Non-pigmented ciliary epithelial cell (primary cell): ENCODE measurements at regions not wholly inside any gene's neighbourhood (a gene's known extent, or its start where the extent isn't known, plus 50 kb on each side); places are given as distances from the start of the nearest gene placed in this dataset.

Experiments used
- DNase-seq: peaks from one replicate; pipeline ENCODE4 v3.0.0-alpha.2; 2010; ENCODE audit warnings: low read depth

DNA sequence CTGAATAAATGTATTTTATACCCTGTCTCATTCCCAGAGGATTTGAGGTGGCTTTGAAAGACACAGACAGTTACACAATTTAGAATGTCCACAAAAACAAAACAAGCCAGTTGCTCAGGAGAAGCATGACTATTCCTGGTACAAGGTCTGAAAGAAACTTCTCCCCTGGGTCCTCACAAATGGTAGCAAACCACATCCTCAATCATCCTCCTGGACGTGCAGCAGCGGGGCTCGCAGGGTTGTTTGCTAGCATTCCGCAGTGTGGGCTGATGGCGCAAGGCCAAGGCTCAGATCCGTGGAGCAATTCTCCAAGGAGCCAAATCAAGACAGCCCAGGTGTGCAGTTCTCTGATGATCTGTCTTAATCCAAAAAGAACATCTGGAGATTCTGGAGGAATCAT, 210.3 kb downstream of the ACTL7B start:
- no peak for DNase-seq

DNA sequence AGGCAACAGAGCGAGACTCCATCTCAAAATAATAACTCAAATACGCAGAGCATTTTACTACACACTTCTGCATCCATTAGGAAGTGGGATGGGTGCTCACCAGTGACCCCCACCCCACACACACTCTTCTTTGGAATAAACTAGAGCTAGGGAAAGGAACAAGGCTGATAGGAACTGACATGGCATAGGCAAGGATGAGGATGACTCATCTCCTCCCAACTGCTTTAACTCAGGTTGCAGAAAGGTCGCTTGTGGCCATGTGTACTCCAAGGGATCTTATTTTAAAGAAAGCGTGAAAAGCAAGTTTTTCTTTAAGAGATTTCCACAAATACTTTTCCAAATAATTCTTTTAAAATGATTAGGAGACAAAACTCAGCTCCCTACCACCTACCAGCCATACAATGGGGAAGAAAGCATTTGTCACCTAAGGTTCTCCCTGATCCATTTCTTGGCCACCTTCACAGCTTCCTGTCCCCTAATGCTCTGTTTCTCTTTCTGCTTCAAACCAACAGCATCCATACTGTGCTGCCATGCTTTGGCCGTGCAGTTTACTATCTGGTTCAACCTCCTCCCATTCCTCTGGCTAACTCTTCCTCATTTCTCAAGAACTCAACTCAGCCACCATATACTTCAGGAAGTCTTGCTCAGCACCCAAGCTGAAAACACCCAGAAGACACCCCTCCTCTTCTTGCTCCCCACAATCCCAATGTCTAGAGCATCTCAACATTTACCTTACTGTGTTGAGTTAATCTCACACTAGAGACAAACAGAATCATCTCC, 211.9 kb downstream of the ACTL7B start:
- no peak for DNase-seq

DNA sequence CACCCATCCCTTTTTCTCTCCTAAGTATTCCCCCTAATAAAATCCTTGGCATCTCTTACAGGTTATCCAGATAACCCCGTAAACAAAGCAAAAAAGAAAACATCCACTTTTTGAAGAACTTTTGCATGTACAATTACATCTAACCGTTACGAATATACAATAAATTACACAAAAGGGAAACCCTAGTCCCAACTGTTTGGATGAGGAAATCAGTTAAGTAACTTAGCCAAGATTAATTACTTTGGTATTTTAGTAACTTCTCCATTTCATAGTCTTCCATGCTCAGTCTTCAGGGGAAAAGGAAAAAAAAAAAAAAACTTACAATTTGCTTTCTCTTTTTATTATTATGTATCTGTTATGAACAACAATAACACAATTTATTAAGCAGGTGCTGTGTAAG, 212.9 kb downstream of the ACTL7B start:
- no peak for DNase-seq

DNA sequence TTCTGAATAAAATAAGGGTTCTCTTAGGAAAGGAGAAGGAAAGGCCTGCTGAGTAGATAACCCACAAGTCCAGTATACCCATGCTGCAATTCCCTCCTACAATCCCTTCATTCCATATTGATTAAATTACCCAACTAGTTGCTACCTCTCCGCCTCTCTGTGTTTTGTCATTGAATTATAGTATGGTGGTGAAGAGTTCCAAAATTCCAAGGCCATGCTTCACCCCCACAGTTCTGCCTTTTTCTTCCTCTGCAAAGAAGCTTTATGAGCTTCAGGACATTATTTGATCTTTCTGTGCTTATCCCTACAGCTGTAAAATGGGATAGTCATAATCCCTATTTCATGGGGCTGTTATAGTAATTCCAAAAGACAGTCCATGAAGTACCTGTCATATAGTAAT, 215.6 kb downstream of the ACTL7B start:
- no peak for DNase-seq

DNA sequence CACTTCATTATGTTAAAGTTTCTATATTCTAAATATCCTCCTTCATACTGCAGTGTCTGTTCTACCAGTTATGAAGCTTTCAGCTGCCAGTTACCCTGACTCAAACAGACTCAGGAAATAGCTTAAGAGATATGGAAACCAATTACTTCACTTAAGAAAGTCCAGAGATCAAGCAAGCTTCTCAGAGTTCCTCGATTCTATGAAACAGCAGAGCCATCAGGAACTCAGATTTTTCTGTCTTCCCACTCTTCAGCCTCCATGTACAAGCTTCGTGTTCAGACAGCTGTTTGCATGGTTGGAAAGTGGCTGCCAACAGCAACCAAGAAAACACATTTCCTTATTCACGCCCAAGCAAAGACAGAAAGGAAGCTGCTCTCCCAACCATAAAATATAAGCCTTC, 216.1 kb downstream of the ACTL7B start:
- DNase-seq: no peak

DNA sequence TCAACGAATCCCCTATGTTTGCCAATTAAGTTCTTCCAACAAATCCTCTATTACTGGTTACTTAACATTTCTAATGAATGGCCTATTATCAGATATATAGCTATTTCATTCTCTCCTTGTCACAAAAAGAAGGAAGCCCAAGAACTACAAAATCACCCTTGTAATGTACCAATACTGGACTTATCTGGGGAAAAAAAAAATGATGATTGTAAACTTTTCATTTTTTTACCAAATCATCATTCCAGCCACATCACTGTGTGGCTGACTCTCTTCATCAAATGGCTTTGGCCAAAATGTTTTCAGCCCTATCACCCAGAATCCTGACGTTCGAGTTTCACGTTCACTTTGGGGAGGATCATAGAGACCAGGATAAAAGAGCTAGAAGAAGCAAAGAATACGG, 216.7 kb downstream of the ACTL7B start:
- DNase-seq: no peak

DNA sequence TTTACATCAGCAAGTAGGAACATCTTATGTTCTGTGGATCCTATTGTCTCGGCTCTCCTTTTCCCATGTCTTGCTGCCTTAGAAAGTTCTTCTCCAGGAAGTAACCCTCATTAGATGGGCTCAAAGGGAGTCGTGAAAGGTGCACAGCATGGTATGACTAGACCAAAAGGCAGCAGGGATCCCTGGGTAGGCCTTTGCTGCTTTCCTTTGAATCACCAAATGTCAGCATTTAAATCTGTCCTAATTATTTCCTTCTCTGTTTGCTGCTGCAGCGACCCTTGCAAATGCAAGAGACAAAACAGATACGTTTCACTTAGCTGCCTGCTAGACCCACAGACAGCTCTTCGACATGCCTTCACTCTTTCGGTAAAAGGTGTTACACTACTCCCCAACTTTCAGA, 218.4 kb downstream of the ACTL7B start:
- DNase-seq: no peak

DNA sequence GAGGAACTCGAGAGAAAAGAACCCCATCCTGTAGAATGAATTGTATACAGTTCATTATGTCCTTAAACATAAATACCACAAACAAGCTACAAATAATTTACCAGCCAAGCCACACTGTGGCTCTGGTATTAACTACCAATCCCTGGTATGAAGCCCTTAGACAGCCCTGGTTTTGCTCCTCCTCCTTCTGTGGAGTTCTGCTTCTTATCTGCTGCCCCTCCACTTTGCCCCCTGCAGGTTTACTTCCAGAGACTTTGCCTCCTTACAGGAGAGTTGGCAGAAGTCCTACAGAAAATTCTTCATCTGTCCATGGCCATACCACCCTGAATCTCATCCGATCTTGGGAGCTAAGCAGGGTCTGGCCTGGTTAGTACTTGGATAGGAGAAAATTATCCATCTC, 219.8 kb downstream of the ACTL7B start:
- no peak for DNase-seq

DNA sequence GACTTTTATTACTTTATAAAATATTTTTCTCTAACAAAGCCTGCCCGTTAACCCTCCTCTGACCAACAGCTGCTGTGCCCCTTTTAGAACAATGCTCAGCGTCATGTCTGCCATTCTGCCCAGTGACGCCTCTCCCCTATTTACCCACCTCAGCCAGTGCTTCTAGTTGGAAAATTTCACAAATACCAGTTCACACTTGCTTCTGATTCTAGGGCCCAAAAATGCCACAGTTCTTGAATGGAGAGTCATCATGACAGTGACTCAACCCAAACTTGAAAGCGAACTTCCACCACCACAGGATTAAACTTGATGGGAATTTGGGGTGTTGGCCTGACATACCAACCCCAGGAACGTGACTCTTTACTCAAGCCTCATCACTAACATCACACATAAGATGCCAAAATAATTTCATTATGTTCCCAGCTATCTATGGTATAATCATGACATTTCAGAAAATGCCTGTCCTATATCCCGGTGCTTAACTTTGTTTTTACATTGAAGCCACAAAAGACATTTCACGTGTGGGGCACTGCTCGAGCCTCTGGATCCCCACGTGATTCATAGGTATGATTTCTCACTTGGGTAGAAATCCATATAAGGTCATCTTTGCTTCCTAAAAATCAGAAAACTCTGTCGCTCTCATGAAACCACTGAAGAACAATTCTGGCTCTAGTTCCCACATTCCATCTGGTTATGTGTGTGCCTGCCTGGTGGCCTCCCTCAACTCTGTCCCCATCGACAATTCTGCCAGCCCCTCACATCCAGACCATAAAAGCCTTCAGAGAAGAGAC, 220.9 kb downstream of the ACTL7B start:
- DNase-seq: no peak

DNA sequence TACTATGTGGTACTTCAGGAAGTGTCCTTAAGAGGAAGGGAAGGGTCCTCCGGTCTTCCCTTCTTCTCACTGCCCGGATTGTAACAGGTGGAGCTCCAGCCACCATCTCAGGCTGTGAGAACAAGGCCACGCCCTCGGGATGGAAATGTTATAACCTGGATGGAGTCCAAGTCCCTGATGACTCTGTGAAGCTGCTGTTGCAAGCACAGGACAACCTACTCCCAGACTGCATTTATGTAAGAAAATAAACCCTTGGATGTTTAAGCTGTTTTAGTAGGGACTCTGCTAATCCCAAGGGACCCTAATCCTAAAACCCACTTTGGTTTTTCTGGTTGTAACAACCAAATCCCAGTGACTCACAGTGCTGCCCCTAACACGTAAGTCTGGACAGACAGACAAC, 221.6 kb downstream of the ACTL7B start:
- DNase-seq: no peak

DNA sequence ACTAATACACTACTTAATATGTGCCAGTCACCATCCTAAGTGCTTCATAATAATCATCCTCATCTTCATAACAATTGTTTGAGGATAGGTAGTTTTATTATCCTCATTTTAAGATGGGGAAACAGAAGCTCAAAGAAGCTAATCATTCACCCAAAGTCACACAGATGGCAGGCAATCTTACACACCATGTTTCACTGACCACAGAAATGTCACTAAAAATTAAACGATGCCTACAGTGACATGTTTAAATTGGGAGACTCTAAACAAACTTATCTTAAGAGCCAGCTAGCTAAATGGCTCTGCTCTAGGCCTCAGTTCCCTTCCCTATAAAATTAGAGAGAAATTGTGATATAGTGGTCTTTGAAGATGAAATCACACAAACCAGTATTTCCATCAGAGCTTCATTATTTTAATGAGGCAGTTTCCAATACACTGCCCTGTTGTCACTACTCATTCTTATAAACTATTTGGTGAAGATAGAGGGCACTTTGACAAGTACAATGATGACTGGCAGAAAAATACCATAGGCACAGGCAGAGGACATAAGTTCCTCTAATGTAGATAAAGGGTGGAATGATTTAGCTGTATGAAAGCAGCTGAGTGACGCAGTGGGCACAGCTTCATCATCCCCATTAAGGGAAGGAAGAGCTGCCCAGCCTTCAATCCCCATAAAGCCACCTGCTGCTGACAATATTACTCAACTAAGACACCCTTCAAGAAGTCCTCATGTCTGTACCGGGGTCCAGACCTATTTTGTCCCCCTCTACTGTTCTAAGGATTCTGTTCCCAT, 224.1 kb downstream of the ACTL7B start:
- no peak for DNase-seq

DNA sequence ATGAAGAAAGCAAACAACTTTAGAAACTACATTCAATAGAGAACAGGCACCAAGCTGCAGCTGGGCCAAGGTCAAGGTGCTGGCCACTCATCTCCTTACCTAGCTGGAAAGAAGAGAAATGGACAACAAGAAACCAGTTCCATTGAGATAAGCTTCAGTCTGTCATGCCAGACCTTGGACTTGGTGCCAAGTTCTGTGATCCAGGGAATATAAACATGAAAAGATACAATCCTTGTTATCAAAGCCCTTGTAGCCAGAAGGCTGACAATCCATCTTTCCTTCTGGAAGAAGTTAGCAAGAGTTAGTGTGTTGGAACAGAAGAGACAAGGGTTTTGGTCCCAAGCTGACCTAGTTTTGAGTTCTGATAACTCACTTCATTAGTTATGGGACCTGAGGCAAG, 227.5 kb downstream of the ACTL7B start:
- DNase-seq: no peak

DNA sequence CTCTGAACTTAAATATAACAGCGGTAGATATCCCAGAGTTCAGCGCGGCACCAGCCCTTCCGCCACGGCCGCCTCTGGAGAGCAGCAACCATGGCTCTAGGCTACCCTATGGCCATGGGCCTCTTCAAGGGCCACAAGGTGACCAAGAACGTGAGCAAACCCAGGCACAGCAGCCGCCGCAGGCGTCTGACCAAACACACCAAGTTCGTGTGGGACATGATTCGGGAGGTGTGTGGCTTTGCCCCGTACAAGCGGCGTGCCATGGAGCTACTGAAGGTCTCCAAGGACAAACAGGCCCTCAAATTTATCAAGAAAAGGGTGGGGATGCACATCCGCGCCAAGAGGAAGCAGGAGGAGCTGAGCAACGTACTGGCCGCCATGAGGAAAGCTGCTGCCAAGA, 229.0 kb downstream of the ACTL7B start:
- DNase-seq: no peak

DNA sequence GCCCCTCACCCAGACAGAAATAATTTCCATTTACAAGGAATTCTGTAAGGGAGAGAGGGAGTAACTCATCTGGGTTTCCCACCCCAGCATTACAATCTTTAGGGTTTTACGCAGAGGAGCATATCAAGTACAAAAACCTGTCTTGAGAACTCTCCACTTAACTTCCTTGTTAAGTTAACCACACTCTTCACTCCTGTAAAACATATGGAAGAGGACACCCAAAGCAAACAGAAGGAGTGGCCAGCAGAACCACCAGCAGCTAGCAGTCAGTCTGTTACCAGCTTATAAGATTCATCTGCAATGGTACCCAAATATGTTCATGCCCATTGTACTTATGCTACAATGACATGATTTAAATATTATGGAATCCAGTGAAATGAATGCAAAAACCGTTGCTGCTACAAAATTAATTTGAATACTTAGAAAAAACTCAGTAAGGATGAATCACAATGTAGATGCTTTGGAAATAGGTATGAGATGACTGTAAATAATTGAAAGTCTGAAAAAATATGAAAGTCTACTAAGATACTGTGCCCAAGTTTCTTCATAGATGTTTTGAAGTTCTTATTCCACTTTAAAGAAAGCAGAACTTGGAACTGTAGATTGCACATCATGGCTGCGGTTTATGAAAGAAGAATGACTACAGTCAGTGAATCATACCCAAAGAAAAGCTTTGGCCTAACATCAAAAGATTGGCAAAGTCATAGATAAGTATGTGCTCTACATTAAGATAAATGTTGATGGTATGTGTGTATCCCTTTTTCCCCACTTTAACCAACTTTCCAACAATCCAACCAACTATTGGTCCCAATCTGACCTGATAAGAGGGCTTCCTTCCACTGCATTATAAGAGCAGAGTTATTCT, 233.6 kb downstream of the ACTL7B start:
- DNase-seq: no peak

DNA sequence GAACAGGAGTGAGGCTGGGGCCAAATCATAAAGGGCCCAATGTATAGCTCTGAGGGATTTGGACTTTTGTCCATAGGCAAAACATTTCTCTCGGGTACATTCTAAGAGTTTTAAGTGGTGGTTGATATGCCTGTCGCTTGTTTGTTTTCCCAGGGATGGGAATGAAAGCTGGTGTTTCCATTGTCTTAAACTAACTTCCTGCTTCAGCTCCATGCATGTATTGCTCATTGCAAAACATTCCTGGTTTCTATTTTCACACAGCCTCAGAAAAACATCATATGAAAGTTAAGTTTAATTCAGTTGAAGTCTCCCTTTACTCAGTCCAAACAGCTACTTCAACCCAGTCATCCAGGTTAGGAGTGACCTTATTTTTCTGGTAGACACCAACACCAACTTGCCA, 235.0 kb downstream of the ACTL7B start:
- DNase-seq: no peak

DNA sequence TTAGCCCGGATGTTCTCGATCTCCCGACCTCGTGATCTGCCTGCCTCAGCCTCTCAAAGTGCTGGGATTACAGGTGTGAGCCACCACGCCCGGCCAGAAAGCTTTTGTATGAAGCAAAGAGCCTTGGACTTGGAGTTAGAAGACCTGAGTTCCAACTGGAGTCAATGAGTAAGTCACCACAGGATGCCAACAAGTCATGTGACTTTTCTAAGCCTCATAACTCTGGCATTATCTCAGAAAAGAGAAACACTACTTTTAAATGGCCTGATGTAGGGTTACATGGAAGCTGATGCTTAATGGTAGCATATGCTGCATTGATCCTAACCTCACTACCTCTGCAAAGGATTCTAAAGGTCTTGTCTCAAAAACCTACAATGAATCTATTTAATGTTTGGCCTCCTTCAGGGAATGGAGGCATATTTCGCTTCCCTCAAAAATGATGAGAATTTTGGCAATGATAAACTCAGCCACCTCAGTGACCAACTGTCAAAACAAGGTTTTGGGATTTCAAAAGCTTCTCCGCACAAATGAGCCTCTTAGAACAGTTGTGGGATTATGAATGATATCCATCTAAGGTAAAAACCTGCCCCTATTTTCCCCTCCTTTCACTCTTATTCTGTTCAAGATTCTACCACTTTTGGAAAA, 236.8 kb downstream of the ACTL7B start:
- no peak for DNase-seq

DNA sequence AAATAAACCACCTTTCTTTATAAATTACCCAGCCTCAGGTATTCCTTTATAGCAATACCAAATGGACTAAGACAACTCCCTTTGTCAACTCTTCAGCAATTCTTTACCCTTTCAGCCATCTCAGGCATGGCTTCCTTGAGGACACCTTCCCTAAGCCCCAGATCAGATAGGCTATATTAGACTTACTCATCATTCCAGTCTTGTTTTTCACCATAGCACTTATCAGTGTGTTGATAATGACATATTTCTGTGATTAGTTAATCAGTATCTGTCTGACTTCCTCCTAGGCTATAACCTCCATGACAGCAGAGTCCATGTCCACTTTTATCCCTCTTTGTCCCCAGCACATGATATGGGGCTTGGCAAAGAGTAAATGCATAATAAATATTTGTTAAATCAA, 238.1 kb downstream of the ACTL7B start:
- DNase-seq: no peak

DNA sequence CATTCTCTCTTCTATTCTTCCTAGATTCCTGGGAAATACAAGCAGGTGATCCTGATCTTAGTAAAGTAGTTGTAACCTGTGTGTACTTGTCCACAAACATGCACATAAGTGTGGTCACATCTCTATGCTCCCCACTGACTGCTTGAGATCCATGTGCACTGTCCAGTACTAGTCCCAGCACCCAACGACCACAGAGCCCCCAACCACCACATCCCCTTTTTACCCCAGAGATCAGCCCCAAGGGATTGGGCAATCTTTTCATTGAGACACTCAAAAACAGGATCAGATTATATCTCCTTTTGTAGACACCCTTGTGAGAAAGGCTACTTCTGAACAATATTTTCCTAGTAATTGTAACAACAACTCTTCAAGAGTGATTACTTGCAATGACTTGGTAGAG, 240.6 kb downstream of the ACTL7B start:
- DNase-seq: no peak

DNA sequence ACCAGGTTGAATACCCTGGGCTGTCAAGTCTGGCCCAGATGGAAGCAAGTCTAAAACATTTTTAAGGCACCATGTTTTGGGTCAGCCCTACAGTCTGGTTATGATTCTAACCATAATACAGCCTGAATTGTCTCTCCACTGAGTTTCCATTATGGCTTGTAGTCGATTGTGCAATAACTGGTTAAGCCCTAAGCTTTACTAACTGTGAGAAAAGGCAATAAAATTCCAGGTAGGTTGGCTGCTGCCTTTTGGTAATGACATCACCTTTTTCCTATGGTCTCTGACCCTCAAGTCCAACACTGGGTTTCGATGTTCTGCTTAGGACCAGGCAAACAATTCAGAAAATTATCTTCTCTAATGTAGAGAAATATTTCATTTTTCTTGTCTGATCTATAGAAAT, 243.3 kb downstream of the ACTL7B start:
- no peak for DNase-seq

DNA sequence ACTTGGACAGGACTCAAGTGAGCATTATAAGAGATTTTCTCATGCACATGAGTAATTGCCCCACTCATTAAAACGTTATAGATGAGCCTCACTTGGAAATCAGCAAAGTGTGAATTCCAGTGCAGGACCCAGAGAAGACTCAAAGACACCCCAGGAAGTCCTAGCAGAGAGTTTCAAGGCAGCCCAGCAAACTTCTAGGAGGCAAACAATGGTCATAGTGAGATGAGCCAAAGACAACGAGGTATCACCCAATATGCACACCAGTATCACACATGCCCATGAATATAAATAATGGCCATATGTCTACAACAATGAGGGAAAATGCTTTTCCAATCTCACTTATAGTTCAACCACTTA, 245.9 kb downstream of the ACTL7B start:
- no peak for DNase-seq

DNA sequence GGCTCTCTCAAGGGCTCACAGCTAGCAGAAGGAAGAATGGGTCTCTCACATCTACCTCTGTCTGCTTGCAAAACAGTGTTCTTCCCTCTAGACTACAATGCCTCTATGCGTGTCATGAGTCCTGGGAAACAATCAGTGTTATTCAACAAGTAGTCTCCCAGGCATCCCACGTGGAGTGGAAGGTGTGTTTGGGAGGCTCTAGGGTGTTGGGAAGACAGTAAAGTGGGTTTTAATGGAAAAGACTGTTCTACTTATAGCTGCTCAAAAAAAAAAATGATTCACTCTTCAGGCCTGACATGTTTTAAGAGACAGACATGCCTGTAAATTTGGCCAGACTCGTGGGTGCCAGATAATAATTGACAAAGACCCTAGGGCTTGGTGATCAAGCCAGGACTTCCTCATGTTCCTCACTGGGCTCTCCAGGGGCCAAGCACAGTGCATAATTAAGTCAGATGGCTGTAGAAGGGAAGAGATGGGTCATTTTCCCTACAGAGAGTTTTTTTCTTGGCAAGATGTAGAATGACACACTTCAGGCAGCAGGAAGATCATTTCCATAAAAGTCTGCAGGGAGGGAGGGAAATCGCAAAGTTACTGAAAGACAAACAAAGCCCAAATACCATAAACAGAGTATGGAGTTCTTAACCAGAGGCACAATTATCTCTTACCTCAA, 246.4 kb downstream of the ACTL7B start:
- no peak for DNase-seq
